WERI-Rb-1 (cell line): ENCODE measurements at regions not wholly inside any gene's neighbourhood (a gene's known extent, or its start where the extent isn't known, plus 50 kb on each side); places are given as distances from the start of the nearest gene placed in this dataset.

Experiments used
- DNase-seq: peaks from one replicate; pipeline ENCODE4 v3.0.0-alpha.2; 2020
- H3K27ac ChIP-seq: fragments of 250-450 bp; sonication (Bioruptor Pico); 2 replicates; pipeline ENCODE4 v1.5.1; 2020; ENCODE audit warnings: mild to moderate bottlenecking, moderate library complexity
- H3K27me3 ChIP-seq: fragments of 250-450 bp; sonication (Bioruptor Pico); 2 replicates; pipeline ENCODE4 v1.5.1; 2021; ENCODE audit warnings: mild to moderate bottlenecking, low read depth, moderate library complexity; ENCODE audit not compliant: insufficient read depth, severe bottlenecking
- H3K36me3 ChIP-seq: fragments of 250-450 bp; sonication (Bioruptor Pico); 2 replicates; pipeline ENCODE4 v1.5.1; 2020; ENCODE audit warnings: mild to moderate bottlenecking, moderate library complexity
- H3K4me3 ChIP-seq: 2 replicates; pipeline ENCODE4 v1.5.1; 2011; ENCODE audit warnings: low read depth, mild to moderate bottlenecking, control low read depth, low read length
- H3K9me3 ChIP-seq: fragments of 250-450 bp; sonication (Bioruptor Pico); 2 replicates; pipeline ENCODE4 v1.5.1; 2021; ENCODE audit warnings: mild to moderate bottlenecking, moderate library complexity; ENCODE audit not compliant: severe bottlenecking
- CTCF ChIP-seq: IDR thresholded peaks from 2 replicates; pipeline ENCODE4 v1.5.1; 2011; ENCODE audit warnings: low read depth, mild to moderate bottlenecking, control low read depth, inconsistent platforms, low read length

DNA sequence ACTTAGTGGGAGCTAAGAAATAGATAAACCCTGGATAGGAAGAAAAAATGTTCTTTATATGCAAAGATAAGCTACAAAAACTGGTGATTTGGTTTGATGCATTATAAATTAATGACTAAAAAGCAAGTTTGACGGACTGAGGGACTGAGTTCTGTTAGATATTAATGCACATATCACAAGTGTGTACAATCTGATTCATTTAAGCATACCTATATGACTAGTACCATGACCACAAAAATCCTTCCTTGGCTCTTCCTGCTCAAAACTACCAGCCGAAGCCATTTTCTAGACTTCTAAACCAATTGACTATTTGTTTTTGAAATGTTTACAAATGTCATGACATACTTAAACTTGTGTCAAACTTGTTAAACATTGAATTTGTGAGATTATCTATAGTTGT is 374.5 kb upstream of the MON1B start:
- no peak overlapping the region for H3K4me3 ChIP-seq
- H3K27ac ChIP-seq = no peak overlapping the region
- no peak for TF ChIP-seq CTCF
- H3K9me3 ChIP-seq = no peaks in the 10 kb centered on the region
- no peaks in the 10 kb centered on the region for H3K36me3 ChIP-seq
- DNase-seq = no peak
- peaks cover 4% of the 10 kb centered on the region for H3K27me3 ChIP-seq

GRCh38 chr16:76818606-76819181 is 372.3 kb upstream of the MON1B start:
- no peaks in the 10 kb centered on the region for H3K36me3 ChIP-seq
- peaks cover 4% of the 10 kb centered on the region for H3K27me3 ChIP-seq
- no peak overlapping the region for H3K27ac ChIP-seq
- no peaks in the 10 kb centered on the region for H3K9me3 ChIP-seq
- no peak overlapping the region for H3K4me3 ChIP-seq
- no peak for TF ChIP-seq CTCF
- DNase-seq = no peak

DNA sequence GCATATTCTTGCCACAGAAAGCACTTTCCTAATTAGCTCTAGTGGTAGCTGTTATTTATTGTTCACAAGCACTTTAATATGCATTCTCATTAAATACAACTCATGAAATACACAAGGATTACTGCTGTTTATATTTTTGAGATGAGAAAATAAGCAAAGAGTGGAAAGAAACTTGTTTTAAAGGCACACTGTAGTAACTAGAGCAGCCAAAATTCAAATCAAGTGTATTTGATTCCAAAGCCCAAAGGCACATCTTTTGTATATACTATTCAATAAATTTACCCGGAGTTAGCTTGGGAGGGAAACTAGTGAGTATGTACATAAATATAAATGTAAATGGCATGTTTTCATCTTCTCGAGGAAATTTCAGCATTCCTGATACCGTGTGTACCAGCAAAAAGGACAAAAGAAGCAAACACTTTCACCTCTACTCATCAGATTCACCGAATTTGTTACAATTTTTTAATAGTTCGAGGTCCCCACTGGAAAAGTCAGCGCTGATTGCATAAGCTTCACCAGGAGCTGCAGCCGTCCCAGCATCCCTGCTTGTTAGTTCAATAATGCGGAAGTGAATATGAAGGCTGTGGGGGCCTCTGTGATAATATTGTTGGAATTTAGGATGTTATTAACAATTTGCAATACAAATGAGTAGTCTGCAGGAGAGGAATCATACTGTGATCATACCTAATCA is 371.6 kb upstream of the MON1B start:
- Histone ChIP-seq H3K27me3 (peaks cover 4% of the 10 kb centered on the region), H3K9me3 (no peaks in the 10 kb centered on the region), H3K27ac (no peak overlapping the region), H3K36me3 (no peaks in the 10 kb centered on the region), H3K4me3 (no peak overlapping the region)
- DNase-seq = no peak
- no peak for TF ChIP-seq CTCF

DNA sequence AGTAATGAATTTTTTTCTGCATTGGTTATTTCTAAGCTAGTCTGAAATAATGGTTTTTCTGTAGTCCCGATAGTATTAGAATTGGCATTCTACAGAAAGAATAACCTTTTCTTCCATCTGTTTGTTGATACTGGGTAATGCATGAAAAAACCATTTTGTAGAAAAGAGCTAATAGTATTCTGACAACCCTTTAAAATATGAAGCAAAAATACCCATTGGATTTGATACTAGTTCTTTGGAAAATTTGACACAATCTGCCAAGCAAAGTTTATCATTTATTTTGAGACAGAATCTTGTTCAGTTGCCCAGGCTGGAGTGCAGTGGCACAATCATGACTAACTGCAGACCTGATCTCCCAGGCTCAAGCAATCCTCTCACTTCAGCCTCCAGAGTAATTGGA is 366.8 kb upstream of the MON1B start:
- no peak for DNase-seq
- Histone ChIP-seq H3K27ac (no peak overlapping the region), H3K9me3 (no peaks in the 10 kb centered on the region), H3K27me3 (peaks cover 7% of the 10 kb centered on the region), H3K4me3 (no peak overlapping the region), H3K36me3 (no peaks in the 10 kb centered on the region)
- TF ChIP-seq CTCF = no peak

GRCh38 chr16:76824791-76825190 is 366.2 kb upstream of the MON1B start:
- Histone ChIP-seq H3K4me3 (no peak overlapping the region), H3K27ac (no peak overlapping the region), H3K27me3 (peaks cover 10% of the 10 kb centered on the region), H3K9me3 (no peaks in the 10 kb centered on the region), H3K36me3 (no peaks in the 10 kb centered on the region)
- no peak for TF ChIP-seq CTCF
- no peak for DNase-seq

DNA sequence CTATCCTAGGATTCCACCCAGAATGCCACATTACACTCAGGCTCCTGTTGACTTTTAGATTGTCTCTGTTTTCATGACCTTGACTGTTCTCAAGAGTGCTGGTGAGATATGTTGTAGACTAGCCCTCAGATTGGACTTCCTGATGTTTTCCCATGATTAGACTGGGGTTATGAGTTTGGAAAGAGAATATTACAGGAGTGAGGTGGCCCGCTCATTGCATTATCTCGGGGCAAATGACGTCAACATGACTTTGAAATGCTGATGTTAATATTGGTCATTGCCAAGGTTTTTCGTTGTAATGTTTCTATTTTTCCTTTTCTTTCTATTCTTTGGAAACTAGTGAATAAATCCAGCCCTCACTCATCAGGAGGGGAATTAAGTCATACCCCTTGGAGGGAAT is 355.7 kb upstream of the MON1B start:
- Histone ChIP-seq H3K36me3 (no peaks in the 10 kb centered on the region), H3K27me3 (peaks cover 2% of the 10 kb centered on the region), H3K27ac (no peak overlapping the region), H3K4me3 (no peak overlapping the region), H3K9me3 (no peaks in the 10 kb centered on the region)
- TF ChIP-seq CTCF = no peak
- no peak for DNase-seq
